HG02588 (cell line): ENCODE measurements at regions not wholly inside any gene's neighbourhood (a gene's known extent, or its start where the extent isn't known, plus 50 kb on each side); places are given as distances from the start of the nearest gene placed in this dataset.
"Not testable (repeated sequence)": the region's sequence is repeated elsewhere in the genome, so short reads cannot be mapped to it uniquely, and the experiment has no call there.

Experiments
- ATAC-seq: cut with Tn5 transposase; IDR thresholded peaks from one replicate; pipeline ENCODE4 v1.9.1; 2021; ENCODE audit warnings: mild to moderate bottlenecking, moderate library complexity; ENCODE audit not compliant: unreplicated experiment

GRCh38 chr6:71810880-71811279 lies 75.5 kb upstream of the RIMS1 start:
- ATAC-seq: no peak

GRCh38 chr6:71822625-71823024 lies 63.7 kb upstream of the RIMS1 start:
- no peak for ATAC-seq

GRCh38 chr6:71832110-71832764 lies 54.1 kb upstream of the RIMS1 start:
- ATAC-seq: not testable (repeated sequence)
